Cardiac muscle cell (in vitro differentiated cells and primary cell): ENCODE measurements at regions not wholly inside any gene's neighbourhood (a gene's known extent, or its start where the extent isn't known, plus 50 kb on each side); places are given as distances from the start of the nearest gene placed in this dataset.
A peak's percentile ranks its signal among the peaks of the same experiment; 100 is the strongest.

Experiments
- DNase-seq, 2 donors: peaks; one replicate each; pipeline versions ENCODE4 v3.0.0 to v3.0.0-alpha.2; 2010 to 2017; ENCODE audit warnings: low read depth in 1 of 2, low spot score in 1 of 2
- H3K27ac ChIP-seq: fragments of 200-600 bp; sonication (generic); 2 replicates; pipeline ENCODE4 v1.5.1; 2016
- H3K27me3 ChIP-seq: fragments of 200-600 bp; sonication (generic); 2 replicates; pipeline ENCODE4 v1.6.0; 2016; ENCODE audit warnings: control low read depth
- H3K36me3 ChIP-seq: fragments of 200-600 bp; sonication (generic); 2 replicates; pipeline ENCODE4 v1.5.1; 2016; ENCODE audit warnings: control low read depth
- H3K4me1 ChIP-seq: fragments of 200-600 bp; sonication (generic); 2 replicates; pipeline ENCODE4 v1.8.1; 2017; ENCODE audit warnings: low read depth, mild to moderate bottlenecking, mixed run types
- H3K4me3 ChIP-seq: fragments of 200-600 bp; sonication (generic); 2 replicates; pipeline ENCODE4 v1.5.1; 2016; ENCODE audit warnings: mild to moderate bottlenecking
- H3K9me3 ChIP-seq: fragments of 200-600 bp; sonication (generic); 2 replicates; pipeline ENCODE4 v1.5.1; 2017; ENCODE audit warnings: low read depth, mild to moderate bottlenecking, control low read depth
- TF ChIP-seq, protein P1 (sequence below): IDR thresholded peaks from 2 replicates; pipeline ENCODE4 v1.5.1; 2012; ENCODE audit warnings: low read depth, mild to moderate bottlenecking, low read length

DNA sequence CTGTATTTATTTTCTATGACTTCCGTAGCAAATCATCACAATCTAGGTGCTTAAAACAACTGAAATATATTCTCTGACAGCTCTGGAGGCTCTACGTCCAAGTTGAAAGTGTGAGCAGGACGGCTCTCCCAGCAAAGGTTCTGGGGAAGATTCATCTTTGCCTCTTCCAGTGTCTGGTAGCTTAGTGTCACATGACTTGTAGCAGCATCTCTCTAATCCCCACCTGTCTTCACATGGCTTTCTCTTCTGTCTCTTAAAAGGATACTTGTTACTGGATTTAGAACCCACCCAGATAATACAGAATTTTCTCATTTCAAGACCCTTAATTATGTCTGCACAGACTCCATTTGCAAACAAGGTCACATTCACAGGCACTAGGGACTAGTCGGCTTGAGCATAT is 687.7 kb upstream of the RBFOX1 start:
- Histone ChIP-seq H3K4me1 (no peaks in the 10 kb centered on the region), H3K4me3 (no peak overlapping the region), H3K27ac (no peak overlapping the region), H3K27me3 (peaks cover 20% of the 10 kb centered on the region), H3K36me3 (no peaks in the 10 kb centered on the region), H3K9me3 (no peaks in the 10 kb centered on the region)
- TF ChIP-seq, protein P1, sequence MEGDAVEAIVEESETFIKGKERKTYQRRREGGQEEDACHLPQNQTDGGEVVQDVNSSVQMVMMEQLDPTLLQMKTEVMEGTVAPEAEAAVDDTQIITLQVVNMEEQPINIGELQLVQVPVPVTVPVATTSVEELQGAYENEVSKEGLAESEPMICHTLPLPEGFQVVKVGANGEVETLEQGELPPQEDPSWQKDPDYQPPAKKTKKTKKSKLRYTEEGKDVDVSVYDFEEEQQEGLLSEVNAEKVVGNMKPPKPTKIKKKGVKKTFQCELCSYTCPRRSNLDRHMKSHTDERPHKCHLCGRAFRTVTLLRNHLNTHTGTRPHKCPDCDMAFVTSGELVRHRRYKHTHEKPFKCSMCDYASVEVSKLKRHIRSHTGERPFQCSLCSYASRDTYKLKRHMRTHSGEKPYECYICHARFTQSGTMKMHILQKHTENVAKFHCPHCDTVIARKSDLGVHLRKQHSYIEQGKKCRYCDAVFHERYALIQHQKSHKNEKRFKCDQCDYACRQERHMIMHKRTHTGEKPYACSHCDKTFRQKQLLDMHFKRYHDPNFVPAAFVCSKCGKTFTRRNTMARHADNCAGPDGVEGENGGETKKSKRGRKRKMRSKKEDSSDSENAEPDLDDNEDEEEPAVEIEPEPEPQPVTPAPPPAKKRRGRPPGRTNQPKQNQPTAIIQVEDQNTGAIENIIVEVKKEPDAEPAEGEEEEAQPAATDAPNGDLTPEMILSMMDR: no peak
- no peak for DNase-seq

- DNase-seq: peak; percentile 48 to 58
- Histone ChIP-seq H3K4me3 (no peak overlapping the region), H3K36me3 (no peaks in the 10 kb centered on the region), H3K9me3 (no peaks in the 10 kb centered on the region), H3K27me3 (peaks cover 16% of the 10 kb centered on the region), H3K27ac (no peak overlapping the region), H3K4me1 (no peaks in the 10 kb centered on the region)
- TF ChIP-seq, protein P1: peak; percentile 71
Observed at GRCh38 chr16:6643080-6643686, 689.5 kb upstream of the RBFOX1 start.

- H3K9me3 ChIP-seq: no peaks in the 10 kb centered on the region
- no peaks in the 10 kb centered on the region for H3K36me3 ChIP-seq
- peaks cover 16% of the 10 kb centered on the region for H3K27me3 ChIP-seq
- DNase-seq: no peak
- no peak overlapping the region for H3K27ac ChIP-seq
- H3K4me3 ChIP-seq: no peak overlapping the region
- no peaks in the 10 kb centered on the region for H3K4me1 ChIP-seq
- TF ChIP-seq, protein P1: no peak
Observed at GRCh38 chr16:6642271-6642670, 690.4 kb upstream of the RBFOX1 start.

DNA sequence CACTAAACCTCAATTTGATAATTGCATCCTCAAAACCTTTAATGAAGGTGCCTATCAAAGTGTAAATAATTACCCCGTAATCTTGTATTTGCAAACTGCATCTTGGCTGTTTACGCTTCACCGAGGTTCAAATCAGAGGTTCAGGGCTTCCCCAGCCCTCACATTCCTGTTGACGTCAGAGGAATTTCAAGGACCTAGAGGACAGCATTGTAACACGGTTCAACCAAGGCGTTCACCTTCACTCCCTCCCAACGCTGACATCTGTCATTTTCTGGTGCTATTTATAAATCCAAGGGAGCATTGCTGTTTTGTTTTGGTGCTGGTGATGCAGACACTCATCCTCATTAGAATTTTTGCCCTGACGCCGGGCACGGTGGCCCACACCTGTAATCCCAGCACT is 691.6 kb upstream of the RBFOX1 start:
- Histone ChIP-seq H3K9me3 (no peaks in the 10 kb centered on the region), H3K27me3 (peaks cover 13% of the 10 kb centered on the region), H3K27ac (no peak overlapping the region), H3K4me1 (no peaks in the 10 kb centered on the region), H3K36me3 (no peaks in the 10 kb centered on the region), H3K4me3 (no peak overlapping the region)
- TF ChIP-seq, protein P1: no peak
- peak in 1 of 2 donors; percentile 35 for DNase-seq

DNA sequence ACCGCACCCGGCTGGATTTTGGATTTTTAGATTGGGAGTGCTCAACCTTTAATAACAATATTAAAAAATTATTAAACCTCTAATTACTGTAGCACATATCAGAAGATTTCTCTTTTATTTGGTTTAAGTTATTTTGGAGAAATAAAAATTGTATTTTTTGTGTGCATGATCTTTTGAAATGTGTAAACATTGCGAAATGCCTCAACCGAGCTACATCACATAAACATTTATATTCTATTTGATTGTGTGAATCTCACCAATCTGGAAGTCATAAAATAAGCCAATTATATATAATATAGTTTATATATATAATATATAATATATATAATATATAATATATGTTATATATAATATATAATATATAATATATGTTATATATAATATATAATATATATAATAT is 696.2 kb upstream of the RBFOX1 start:
- TF ChIP-seq, protein P1: no peak
- Histone ChIP-seq H3K36me3 (no peaks in the 10 kb centered on the region), H3K27ac (no peak overlapping the region), H3K4me1 (no peaks in the 10 kb centered on the region), H3K4me3 (no peak overlapping the region), H3K9me3 (no peaks in the 10 kb centered on the region), H3K27me3 (no peaks in the 10 kb centered on the region)
- DNase-seq: no peak
